HPDE6-E6E7 (cell line): ENCODE measurements at regions not wholly inside any gene's neighbourhood (a gene's known extent, or its start where the extent isn't known, plus 50 kb on each side); places are given as distances from the start of the nearest gene placed in this dataset.

Experiments used
- DNase-seq: peaks from one replicate; pipeline ENCODE4 v3.0.0; 2011; ENCODE audit warnings: missing footprints; ENCODE audit errors: extremely low spot score

- no peak for DNase-seq
Observed at GRCh38 chr2:181188605-181189004, 208.2 kb downstream of the UBE2E3 start.

- no peak for DNase-seq
Observed at GRCh38 chr2:181189951-181190350, 209.5 kb downstream of the UBE2E3 start.

GRCh38 chr2:181190711-181191110 lies 210.3 kb downstream of the UBE2E3 start:
- no peak for DNase-seq

GRCh38 chr2:181193550-181193949 lies 213.1 kb downstream of the UBE2E3 start:
- no peak for DNase-seq

- no peak for DNase-seq
Observed at GRCh38 chr2:181196401-181196800, 216.0 kb downstream of the UBE2E3 start.

GRCh38 chr2:181197140-181197760 lies 216.8 kb downstream of the UBE2E3 start:
- DNase-seq, result no peak

GRCh38 chr2:181198183-181198864 lies 217.9 kb downstream of the UBE2E3 start:
- no peak for DNase-seq

- peak; percentile 52 for DNase-seq
Observed at GRCh38 chr2:181203412-181203811, 223.0 kb downstream of the UBE2E3 start.

- no peak for DNase-seq
Observed at GRCh38 chr2:181203916-181204315, 223.5 kb downstream of the UBE2E3 start.

- DNase-seq, result no peak
Observed at GRCh38 chr2:181218401-181218821, 238.0 kb downstream of the UBE2E3 start.

- no peak for DNase-seq
Observed at GRCh38 chr2:181223234-181223633, 234.0 kb upstream of the ITGA4 start.

GRCh38 chr2:181224866-181225265 lies 232.3 kb upstream of the ITGA4 start:
- no peak for DNase-seq

- DNase-seq, result no peak
Observed at GRCh38 chr2:181228661-181229060, 228.5 kb upstream of the ITGA4 start.

- DNase-seq, result no peak
Observed at GRCh38 chr2:181231151-181231550, 226.0 kb upstream of the ITGA4 start.

GRCh38 chr2:181231886-181232621 lies 225.1 kb upstream of the ITGA4 start:
- DNase-seq, result no peak

- no peak for DNase-seq
Observed at GRCh38 chr2:181234487-181234891, 222.7 kb upstream of the ITGA4 start.

GRCh38 chr2:181235011-181235410 lies 222.2 kb upstream of the ITGA4 start:
- no peak for DNase-seq

- no peak for DNase-seq
Observed at GRCh38 chr2:181235683-181236459, 221.3 kb upstream of the ITGA4 start.

- no peak for DNase-seq
Observed at GRCh38 chr2:181239201-181239799, 217.9 kb upstream of the ITGA4 start.

- DNase-seq, result no peak
Observed at GRCh38 chr2:181240844-181241243, 216.3 kb upstream of the ITGA4 start.

- DNase-seq, result no peak
Observed at GRCh38 chr2:181241366-181241765, 215.8 kb upstream of the ITGA4 start.

- no peak for DNase-seq
Observed at GRCh38 chr2:181241797-181242196, 215.4 kb upstream of the ITGA4 start.
